ENCODE measurements at regions not wholly inside any gene's neighbourhood (a gene's known extent, or its start where the extent isn't known, plus 50 kb on each side); places are given as distances from the start of the nearest gene placed in this dataset.
A peak's percentile ranks its signal among the peaks of the same experiment; 100 is the strongest.

GRCh38 chr2:23241121-23241520 is 143.9 kb upstream of the KLHL29 start:
- no peak for DNase-seq

GRCh38 chr2:23241611-23242245 is 143.3 kb upstream of the KLHL29 start:
- no peak for DNase-seq

- DNase-seq, result no peak
Measured at GRCh38 chr2:23243073-23243659, 141.8 kb upstream of the KLHL29 start.

- DNase-seq, result no peak
Measured at GRCh38 chr2:23244617-23245016, 140.4 kb upstream of the KLHL29 start.

- no peak for DNase-seq
Measured at GRCh38 chr2:23246992-23247683, 137.8 kb upstream of the KLHL29 start.

- DNase-seq, result no peak
Measured at GRCh38 chr2:23248667-23249066, 136.3 kb upstream of the KLHL29 start.

- no peak for DNase-seq
Measured at GRCh38 chr2:23249348-23249747, 135.6 kb upstream of the KLHL29 start.

GRCh38 chr2:23250371-23250770 is 134.6 kb upstream of the KLHL29 start:
- DNase-seq, result peak; percentile 24 to 72

- DNase-seq, result no peak
Measured at GRCh38 chr2:23256643-23257042, 128.3 kb upstream of the KLHL29 start.

- no peak for DNase-seq
Measured at GRCh38 chr2:23260621-23261020, 124.4 kb upstream of the KLHL29 start.

- no peak for DNase-seq
Measured at GRCh38 chr2:23268467-23269263, 116.3 kb upstream of the KLHL29 start.

GRCh38 chr2:23269747-23270146 is 115.2 kb upstream of the KLHL29 start:
- DNase-seq, result no peak

- no peak for DNase-seq
Measured at GRCh38 chr2:23270810-23271209, 114.2 kb upstream of the KLHL29 start.

GRCh38 chr2:23271230-23271629 is 113.7 kb upstream of the KLHL29 start:
- DNase-seq, result no peak

GRCh38 chr2:23273786-23274185 is 111.2 kb upstream of the KLHL29 start:
- no peak for DNase-seq

GRCh38 chr2:23280401-23280800 is 104.6 kb upstream of the KLHL29 start:
- DNase-seq, result no peak

GRCh38 chr2:23283653-23284052 is 101.3 kb upstream of the KLHL29 start:
- no peak for DNase-seq

- DNase-seq, result no peak
Measured at GRCh38 chr2:23285091-23285800, 99.7 kb upstream of the KLHL29 start.

GRCh38 chr2:23286031-23286757 is 98.8 kb upstream of the KLHL29 start:
- DNase-seq, result no peak

GRCh38 chr2:23286758-23287704 is 97.9 kb upstream of the KLHL29 start:
- DNase-seq, result no peak

GRCh38 chr2:23289671-23290070 is 95.3 kb upstream of the KLHL29 start:
- no peak for DNase-seq

Measured in cerebellar nuclear complex (tissue), 1 donor.